Colonic mucosa (tissue), 4 donors: ENCODE measurements at regions not wholly inside any gene's neighbourhood (a gene's known extent, or its start where the extent isn't known, plus 50 kb on each side); places are given as distances from the start of the nearest gene placed in this dataset.
"Not testable (repeated sequence)": the region's sequence is repeated elsewhere in the genome, so short reads cannot be mapped to it uniquely, and the experiment has no call there.

Experiments used
- DNase-seq: peaks from one replicate; pipeline ENCODE4 v3.0.0-alpha.2; 2020
- H3K27ac ChIP-seq: fragments of 200-600 bp; one replicate; pipeline ENCODE4 v1.8.0; 2021
- H3K27me3 ChIP-seq: fragments of 200-600 bp; one replicate; pipeline ENCODE4 v1.8.0; 2021
- H3K36me3 ChIP-seq: fragments of 200-600 bp; one replicate; pipeline ENCODE4 v1.8.0; 2021
- H3K4me1 ChIP-seq: fragments of 200-600 bp; one replicate; pipeline ENCODE4 v1.8.0; 2021; ENCODE audit warnings: mild to moderate bottlenecking
- H3K4me3 ChIP-seq: fragments of 200-600 bp; one replicate; pipeline ENCODE4 v1.8.0; 2021
- H3K9ac ChIP-seq, 2 donors: one replicate each; pipeline ENCODE4 v1.7.0; 2013; ENCODE audit warnings: control low read depth in 2 of 2, low read depth in 2 of 2, low read length in 2 of 2
- H3K9me3 ChIP-seq: fragments of 200-600 bp; one replicate; pipeline ENCODE4 v1.8.0; 2021
- intact Hi-C: fragments of 100-400 bp; cut with DNase I; formaldehyde crosslinking; loops from one replicate; pipeline ENCODE4 v1.14.1; 2022
- TF ChIP-seq, protein P1 (sequence below): fragments of 200-600 bp; IDR thresholded peaks from one replicate; pipeline ENCODE4 v1.8.0; 2022; ENCODE audit warnings: antibody characterized with exemption, mild to moderate bottlenecking
- donor health status: healthy.
- donor health status: DM: no; HTN: no; CAD: no.
- donor health status: DM: no; HTN: no; CAD: no.

DNA sequence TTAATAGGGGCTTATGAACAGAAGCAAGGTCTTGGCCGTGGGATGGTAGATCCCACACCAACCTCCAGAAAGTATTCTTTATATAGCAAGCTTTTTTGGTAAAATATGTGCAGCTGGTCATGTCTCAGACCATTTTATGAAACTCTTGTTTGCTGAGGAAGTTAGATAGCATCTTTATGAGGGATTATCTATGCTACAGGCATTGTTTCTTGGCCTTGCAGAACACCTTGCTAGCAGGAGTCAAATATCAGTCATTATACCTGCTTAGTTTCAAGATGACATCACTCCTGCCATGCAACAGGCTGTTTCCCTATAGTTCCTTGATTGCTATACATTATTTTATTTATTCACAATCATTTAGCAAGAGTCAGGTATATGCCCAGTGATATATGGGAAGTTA lies 84.8 kb upstream of the LRFN5 start:
- Histone ChIP-seq H3K9me3 (no peaks in the 10 kb centered on the region), H3K27me3 (no peaks in the 10 kb centered on the region), H3K4me3 (no peak overlapping the region), H3K27ac (no peak overlapping the region), H3K4me1 (no peaks in the 10 kb centered on the region), H3K9ac (no peak overlapping the region), H3K36me3 (no peaks in the 10 kb centered on the region)
- DNase-seq, result no peak
- TF ChIP-seq, protein P1, sequence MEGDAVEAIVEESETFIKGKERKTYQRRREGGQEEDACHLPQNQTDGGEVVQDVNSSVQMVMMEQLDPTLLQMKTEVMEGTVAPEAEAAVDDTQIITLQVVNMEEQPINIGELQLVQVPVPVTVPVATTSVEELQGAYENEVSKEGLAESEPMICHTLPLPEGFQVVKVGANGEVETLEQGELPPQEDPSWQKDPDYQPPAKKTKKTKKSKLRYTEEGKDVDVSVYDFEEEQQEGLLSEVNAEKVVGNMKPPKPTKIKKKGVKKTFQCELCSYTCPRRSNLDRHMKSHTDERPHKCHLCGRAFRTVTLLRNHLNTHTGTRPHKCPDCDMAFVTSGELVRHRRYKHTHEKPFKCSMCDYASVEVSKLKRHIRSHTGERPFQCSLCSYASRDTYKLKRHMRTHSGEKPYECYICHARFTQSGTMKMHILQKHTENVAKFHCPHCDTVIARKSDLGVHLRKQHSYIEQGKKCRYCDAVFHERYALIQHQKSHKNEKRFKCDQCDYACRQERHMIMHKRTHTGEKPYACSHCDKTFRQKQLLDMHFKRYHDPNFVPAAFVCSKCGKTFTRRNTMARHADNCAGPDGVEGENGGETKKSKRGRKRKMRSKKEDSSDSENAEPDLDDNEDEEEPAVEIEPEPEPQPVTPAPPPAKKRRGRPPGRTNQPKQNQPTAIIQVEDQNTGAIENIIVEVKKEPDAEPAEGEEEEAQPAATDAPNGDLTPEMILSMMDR, result no peak
- intact Hi-C loops, result no loop called here

GRCh38 chr14:41518030-41518429 lies 88.6 kb upstream of the LRFN5 start:
- H3K27ac ChIP-seq, H3K4me3 ChIP-seq, DNase-seq, H3K27me3 ChIP-seq, H3K9ac ChIP-seq, H3K9me3 ChIP-seq, intact Hi-C loops, H3K4me1 ChIP-seq, H3K36me3 ChIP-seq: not testable (repeated sequence)

GRCh38 chr14:41506552-41506951 lies 100.1 kb upstream of the LRFN5 start:
- H3K9ac ChIP-seq, result no peak overlapping the region
- H3K27ac ChIP-seq, result no peak overlapping the region
- no peaks in the 10 kb centered on the region for H3K27me3 ChIP-seq
- TF ChIP-seq, protein P1, result no peak
- H3K4me3 ChIP-seq, result no peak overlapping the region
- H3K4me1 ChIP-seq, result no peaks in the 10 kb centered on the region
- no peaks in the 10 kb centered on the region for H3K9me3 ChIP-seq
- no peaks in the 10 kb centered on the region for H3K36me3 ChIP-seq
- no peak for DNase-seq
- intact Hi-C loops, result no loop called here

DNA sequence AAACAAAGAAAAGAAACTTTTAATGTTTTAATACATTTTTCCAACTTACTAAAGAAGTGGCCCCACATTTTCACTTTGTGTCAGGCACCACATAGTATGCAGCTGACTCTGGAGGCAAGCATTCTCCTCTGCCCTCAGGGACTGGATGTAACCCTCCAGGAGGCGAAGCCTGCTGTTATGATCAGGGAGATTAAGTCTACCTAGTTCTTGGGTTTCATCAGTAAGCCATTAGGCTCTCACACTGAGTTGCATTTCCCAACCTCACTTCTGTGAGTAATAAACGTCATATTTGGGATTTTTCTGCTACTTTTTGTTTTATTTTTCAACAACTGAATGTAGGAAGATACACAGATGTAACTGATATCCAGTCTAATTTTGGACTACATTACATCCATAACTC lies 101.2 kb upstream of the LRFN5 start:
- H3K4me3 ChIP-seq, result no peak overlapping the region
- H3K9ac ChIP-seq, result no peak overlapping the region
- intact Hi-C loops, result no loop called here
- H3K4me1 ChIP-seq, result no peaks in the 10 kb centered on the region
- H3K27me3 ChIP-seq, result no peaks in the 10 kb centered on the region
- no peaks in the 10 kb centered on the region for H3K36me3 ChIP-seq
- H3K27ac ChIP-seq, result no peak overlapping the region
- TF ChIP-seq, protein P1, result no peak
- no peak for DNase-seq
- no peaks in the 10 kb centered on the region for H3K9me3 ChIP-seq

DNA sequence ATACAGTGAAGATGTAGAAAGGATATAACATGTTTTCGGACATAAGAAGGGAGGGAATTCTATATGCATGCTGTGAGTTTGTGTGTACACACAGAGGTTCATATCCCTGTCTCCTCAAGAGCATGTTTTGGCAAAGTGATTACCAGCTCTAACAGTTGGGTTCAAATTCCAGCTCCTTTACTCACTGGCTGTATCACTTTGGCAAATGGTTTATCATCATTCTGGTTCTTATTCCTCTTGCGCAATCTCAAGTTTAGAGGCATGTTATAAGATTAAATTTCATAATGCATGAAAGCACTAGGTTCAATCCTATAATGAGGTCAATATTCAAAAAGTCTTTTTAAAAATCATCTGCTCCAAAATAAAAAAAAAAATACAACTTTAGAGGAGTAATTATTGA lies 107.7 kb upstream of the LRFN5 start:
- intact Hi-C loops, result no loop called here
- Histone ChIP-seq H3K9me3 (no peaks in the 10 kb centered on the region), H3K9ac (no peak overlapping the region), H3K4me3 (no peak overlapping the region), H3K27ac (no peak overlapping the region), H3K4me1 (no peaks in the 10 kb centered on the region), H3K27me3 (no peaks in the 10 kb centered on the region), H3K36me3 (no peaks in the 10 kb centered on the region)
- TF ChIP-seq, protein P1, result no peak
- DNase-seq, result no peak

DNA sequence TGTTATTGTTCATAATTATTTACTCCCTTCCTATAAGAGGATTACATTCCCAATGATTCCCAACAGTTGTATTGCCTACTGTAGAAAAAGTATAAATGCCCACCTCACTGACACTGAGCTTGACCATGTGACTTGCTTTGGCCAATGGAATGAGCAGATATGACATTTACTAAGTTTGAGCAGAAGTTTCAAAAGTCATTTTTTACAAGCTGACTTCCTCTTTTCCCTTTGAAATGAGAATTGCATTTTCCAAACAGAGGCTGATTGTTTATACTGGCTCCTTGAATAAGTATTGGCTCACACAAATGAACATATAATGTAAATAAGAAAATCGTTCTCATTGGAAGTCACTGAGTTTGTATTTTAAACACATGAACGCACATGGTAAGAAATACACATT lies 116.4 kb upstream of the LRFN5 start:
- no peak overlapping the region for H3K4me3 ChIP-seq
- H3K9ac ChIP-seq, result no peak overlapping the region
- no peak overlapping the region for H3K27ac ChIP-seq
- intact Hi-C loops, result no loop called here
- H3K4me1 ChIP-seq, result no peaks in the 10 kb centered on the region
- TF ChIP-seq, protein P1, result no peak
- H3K27me3 ChIP-seq, result no peaks in the 10 kb centered on the region
- H3K36me3 ChIP-seq, result no peaks in the 10 kb centered on the region
- DNase-seq, result no peak
- no peaks in the 10 kb centered on the region for H3K9me3 ChIP-seq
